ENCODE measurements at regions not wholly inside any gene's neighbourhood (a gene's known extent, or its start where the extent isn't known, plus 50 kb on each side); places are given as distances from the start of the nearest gene placed in this dataset.
"Not testable (repeated sequence)": the region's sequence is repeated elsewhere in the genome, so short reads cannot be mapped to it uniquely, and the experiment has no call there.

- DNase-seq (ENCODE audit: low spot score) = no peak
Observed at GRCh38 chr7:91778416-91778815, 102.1 kb downstream of the MTERF1 start.

GRCh38 chr7:91780521-91780920, 100.0 kb downstream of the MTERF1 start:
- intact Hi-C loops (cut with DNase I) = no loop called here
- DNase-seq (ENCODE audit: low spot score) = no peak

More at GRCh38 chr7:91778416-91778815, 102.1 kb downstream of the MTERF1 start:
- intact Hi-C loops (cut with DNase I) = no loop called here

- intact Hi-C loops (cut with DNase I) = no loop called here
- DNase-seq (ENCODE audit: low spot score) = no peak
Observed at GRCh38 chr7:91784469-91784868, 96.0 kb downstream of the MTERF1 start.

- intact Hi-C loops (cut with DNase I) = no loop called here
- DNase-seq (ENCODE audit: low spot score) = no peak
Observed at GRCh38 chr7:91787931-91788330, 92.6 kb downstream of the MTERF1 start.

GRCh38 chr7:91789086-91789485, 91.4 kb downstream of the MTERF1 start:
- intact Hi-C loops (cut with DNase I) = no loop called here
- DNase-seq (ENCODE audit: low spot score) = no peak

GRCh38 chr7:91789558-91789957, 90.9 kb downstream of the MTERF1 start:
- intact Hi-C loops (cut with DNase I) = no loop called here
- DNase-seq (ENCODE audit: low spot score) = no peak

- intact Hi-C loops (cut with DNase I); DNase-seq (ENCODE audit: low spot score): not testable (repeated sequence)
Observed at GRCh38 chr7:91790646-91791045, 89.9 kb downstream of the MTERF1 start.

GRCh38 chr7:91796122-91796521, 84.4 kb downstream of the MTERF1 start:
- DNase-seq (ENCODE audit: low spot score) = no peak
- intact Hi-C loops (cut with DNase I) = no loop called here

- no peak for DNase-seq (ENCODE audit: low spot score)
- intact Hi-C loops (cut with DNase I) = no loop called here
Observed at GRCh38 chr7:91798425-91798824, 82.1 kb downstream of the MTERF1 start.

GRCh38 chr7:91800389-91800788, 80.1 kb downstream of the MTERF1 start:
- intact Hi-C loops (cut with DNase I) = no loop called here
- DNase-seq (ENCODE audit: low spot score) = no peak

- DNase-seq (ENCODE audit: low spot score) = no peak
- intact Hi-C loops (cut with DNase I) = no loop called here
Observed at GRCh38 chr7:91801331-91801983, 79.0 kb downstream of the MTERF1 start.

GRCh38 chr7:91811236-91811635, 69.3 kb downstream of the MTERF1 start:
- intact Hi-C loops (cut with DNase I) = no loop called here
- DNase-seq (ENCODE audit: low spot score) = no peak

GRCh38 chr7:91811641-91812040, 68.9 kb downstream of the MTERF1 start:
- intact Hi-C loops (cut with DNase I) = loop anchor here in 1 of 2 donors (1.0 kb wide), 1 partner anchor 25 kb away; no protein-coding TSS in a partner anchor
- no peak for DNase-seq (ENCODE audit: low spot score)

- intact Hi-C loops (cut with DNase I) = loop anchor here in 1 of 2 donors (1.0 kb wide), 1 partner anchor 26 kb away; no protein-coding TSS in a partner anchor
- DNase-seq (ENCODE audit: low spot score) = no peak
Observed at GRCh38 chr7:91812388-91812787, 68.1 kb downstream of the MTERF1 start.

GRCh38 chr7:91814189-91814588, 66.3 kb downstream of the MTERF1 start:
- DNase-seq (ENCODE audit: low spot score) = no peak
- intact Hi-C loops (cut with DNase I) = no loop called here

Data from posterior vena cava (tissue), 2 donors.